ENCODE measurements at regions not wholly inside any gene's neighbourhood (a gene's known extent, or its start where the extent isn't known, plus 50 kb on each side); places are given as distances from the start of the nearest gene placed in this dataset.

DNA sequence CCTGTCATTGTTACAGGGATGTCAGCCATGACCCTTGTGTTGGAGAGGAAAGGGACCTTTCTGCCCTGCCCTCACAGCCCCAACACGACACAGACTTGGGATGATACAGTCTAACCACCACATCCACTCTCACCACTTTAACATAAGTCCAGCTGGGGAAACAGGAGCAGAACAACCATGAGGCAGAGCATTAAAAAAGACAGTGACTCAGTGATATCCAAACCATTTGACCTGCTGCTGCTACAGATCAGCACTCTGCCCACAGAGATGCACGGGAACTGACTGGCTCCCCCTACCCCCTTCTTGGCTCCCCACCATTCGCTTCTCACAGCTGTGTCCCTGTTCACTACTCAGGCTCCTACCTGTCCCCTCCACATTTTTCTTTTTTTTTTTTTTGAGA is 458.6 kb downstream of the ZNF608 start:
- no peak overlapping the region for H3K4me3 ChIP-seq
- H3K27me3 ChIP-seq, result no peaks in the 10 kb centered on the region
- DNase-seq, result no peak
- intact Hi-C loops (cut with DNase I; ENCODE audit: low total_unique reads), result no loop called here
- H3K36me3 ChIP-seq, result no peaks in the 10 kb centered on the region
- H3K9me3 ChIP-seq, result no peaks in the 10 kb centered on the region
- TF ChIP-seq, protein P1, sequence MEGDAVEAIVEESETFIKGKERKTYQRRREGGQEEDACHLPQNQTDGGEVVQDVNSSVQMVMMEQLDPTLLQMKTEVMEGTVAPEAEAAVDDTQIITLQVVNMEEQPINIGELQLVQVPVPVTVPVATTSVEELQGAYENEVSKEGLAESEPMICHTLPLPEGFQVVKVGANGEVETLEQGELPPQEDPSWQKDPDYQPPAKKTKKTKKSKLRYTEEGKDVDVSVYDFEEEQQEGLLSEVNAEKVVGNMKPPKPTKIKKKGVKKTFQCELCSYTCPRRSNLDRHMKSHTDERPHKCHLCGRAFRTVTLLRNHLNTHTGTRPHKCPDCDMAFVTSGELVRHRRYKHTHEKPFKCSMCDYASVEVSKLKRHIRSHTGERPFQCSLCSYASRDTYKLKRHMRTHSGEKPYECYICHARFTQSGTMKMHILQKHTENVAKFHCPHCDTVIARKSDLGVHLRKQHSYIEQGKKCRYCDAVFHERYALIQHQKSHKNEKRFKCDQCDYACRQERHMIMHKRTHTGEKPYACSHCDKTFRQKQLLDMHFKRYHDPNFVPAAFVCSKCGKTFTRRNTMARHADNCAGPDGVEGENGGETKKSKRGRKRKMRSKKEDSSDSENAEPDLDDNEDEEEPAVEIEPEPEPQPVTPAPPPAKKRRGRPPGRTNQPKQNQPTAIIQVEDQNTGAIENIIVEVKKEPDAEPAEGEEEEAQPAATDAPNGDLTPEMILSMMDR (IDR thresholded peaks at IDR 0.05), result no peak
- no peak for TF ChIP-seq POLR2A (IDR thresholded peaks at IDR 0.05)
- H3K27ac ChIP-seq, result no peak overlapping the region
- peaks cover 4 to 10% of the 10 kb centered on the region in 2 donors for H3K4me1 ChIP-seq

- DNase-seq, result no peak
- Histone ChIP-seq H3K36me3 (no peaks in the 10 kb centered on the region), H3K4me3 (no peak overlapping the region), H3K4me1 (peaks cover 4 to 10% of the 10 kb centered on the region in 2 donors), H3K27me3 (no peaks in the 10 kb centered on the region), H3K9me3 (no peaks in the 10 kb centered on the region), H3K27ac (no peak overlapping the region)
- intact Hi-C loops (cut with DNase I; ENCODE audit: low total_unique reads), result no loop called here
- TF ChIP-seq, protein P1 (IDR thresholded peaks at IDR 0.05), result no peak
- TF ChIP-seq POLR2A (IDR thresholded peaks at IDR 0.05), result no peak
These were observed 460.7 kb downstream of the ZNF608 start for GRCh38 chr5:124285733-124286132.

- no peaks in the 10 kb centered on the region for H3K9me3 ChIP-seq
- no peaks in the 10 kb centered on the region for H3K27me3 ChIP-seq
- H3K4me3 ChIP-seq, result no peak overlapping the region
- H3K4me1 ChIP-seq, result peaks cover 4 to 10% of the 10 kb centered on the region in 2 donors
- intact Hi-C loops (cut with DNase I; ENCODE audit: low total_unique reads), result no loop called here
- H3K36me3 ChIP-seq, result no peaks in the 10 kb centered on the region
- TF ChIP-seq, protein P1 (IDR thresholded peaks at IDR 0.05), result no peak
- TF ChIP-seq POLR2A (IDR thresholded peaks at IDR 0.05), result no peak
- DNase-seq, result no peak
- no peak overlapping the region for H3K27ac ChIP-seq
These were observed 461.4 kb downstream of the ZNF608 start for GRCh38 chr5:124285071-124285470.

DNA sequence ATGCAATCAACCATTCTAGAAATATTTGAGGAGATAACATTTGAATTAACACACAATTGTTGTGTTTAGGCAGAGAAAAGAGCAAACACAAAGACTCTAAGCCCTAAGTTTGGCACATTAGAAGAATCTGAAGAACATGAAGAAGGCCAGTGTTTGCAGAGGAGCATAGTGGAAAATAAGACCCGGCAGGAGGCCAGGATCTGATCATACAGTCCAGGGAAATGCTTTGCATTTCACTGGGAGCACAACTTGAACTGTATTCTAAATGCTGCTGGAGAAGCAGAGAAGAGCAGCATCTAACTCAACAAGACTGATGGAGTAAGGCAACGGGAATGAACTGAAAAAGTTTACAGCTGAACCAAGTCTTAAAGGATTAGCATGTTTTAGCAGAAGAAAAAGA is 463.4 kb downstream of the ZNF608 start:
- intact Hi-C loops (cut with DNase I; ENCODE audit: low total_unique reads), result no loop called here
- Histone ChIP-seq H3K9me3 (no peaks in the 10 kb centered on the region), H3K36me3 (no peaks in the 10 kb centered on the region), H3K27me3 (no peaks in the 10 kb centered on the region), H3K27ac (no peak overlapping the region), H3K4me1 (no peaks in the 10 kb centered on the region), H3K4me3 (no peak overlapping the region)
- TF ChIP-seq, protein P1 (IDR thresholded peaks at IDR 0.05), result no peak
- TF ChIP-seq POLR2A (IDR thresholded peaks at IDR 0.05), result no peak
- DNase-seq, result no peak

GRCh38 chr5:124280079-124280478 is 466.4 kb downstream of the ZNF608 start:
- H3K27me3 ChIP-seq, result no peaks in the 10 kb centered on the region
- no peaks in the 10 kb centered on the region for H3K9me3 ChIP-seq
- H3K27ac ChIP-seq, result no peak overlapping the region
- intact Hi-C loops (cut with DNase I; ENCODE audit: low total_unique reads), result no loop called here
- TF ChIP-seq, protein P1 (IDR thresholded peaks at IDR 0.05), result no peak
- TF ChIP-seq POLR2A (IDR thresholded peaks at IDR 0.05), result no peak
- no peak overlapping the region for H3K4me3 ChIP-seq
- no peak for DNase-seq
- no peaks in the 10 kb centered on the region for H3K36me3 ChIP-seq
- H3K4me1 ChIP-seq, result no peaks in the 10 kb centered on the region

All from uterus (tissue), 3 donors.